MM.1S (cell line): ENCODE measurements at regions not wholly inside any gene's neighbourhood (a gene's known extent, or its start where the extent isn't known, plus 50 kb on each side); places are given as distances from the start of the nearest gene placed in this dataset.

Experiments
- DNase-seq: peaks from one replicate; pipeline ENCODE4 v3.0.0-alpha.2; 2015
- H2AFZ ChIP-seq: fragments of 300-600 bp; sonication (generic); 2 replicates; pipeline ENCODE4 v1.6.0; 2016; ENCODE audit warnings: antibody characterized with exemption, low read length
- H3F3A ChIP-seq: fragments of 300-600 bp; sonication (generic); 2 replicates; pipeline ENCODE4 v1.6.1; 2016; ENCODE audit warnings: mild to moderate bottlenecking, antibody characterized with exemption, low read length, moderate library complexity, mixed read lengths; ENCODE audit not compliant: insufficient read depth
- H3K27ac ChIP-seq: fragments of 300-600 bp; sonication (generic); 2 replicates; pipeline ENCODE4 v1.5.1; 2016; ENCODE audit warnings: mild to moderate bottlenecking, low read length
- H3K27me3 ChIP-seq: fragments of 300-600 bp; sonication (generic); replicated peaks from 2 replicates; pipeline ENCODE4 v1.6.0; 2016; ENCODE audit warnings: low read length; ENCODE audit not compliant: insufficient read depth
- H3K36me3 ChIP-seq: fragments of 300-600 bp; sonication (generic); replicated peaks from 2 replicates; pipeline ENCODE4 v1.6.1; 2016; ENCODE audit warnings: mild to moderate bottlenecking, low read length, mixed read lengths; ENCODE audit not compliant: insufficient read depth
- H3K4me1 ChIP-seq: fragments of 300-600 bp; sonication (generic); 2 replicates; pipeline ENCODE4 v1.6.1; 2016; ENCODE audit warnings: low read length, mixed read lengths
- H3K4me2 ChIP-seq: fragments of 300-600 bp; sonication (generic); 2 replicates; pipeline ENCODE4 v1.6.0; 2016; ENCODE audit warnings: low read depth, low read length
- H3K4me3 ChIP-seq: fragments of 300-600 bp; sonication (generic); 2 replicates; pipeline ENCODE4 v1.5.1; 2016; ENCODE audit warnings: low read length, mixed read lengths
- H3K79me2 ChIP-seq: fragments of 300-600 bp; sonication (generic); 2 replicates; pipeline ENCODE4 v1.6.1; 2016; ENCODE audit warnings: mixed run types, low read length, mixed read lengths
- H3K9ac ChIP-seq: fragments of 300-600 bp; sonication (generic); 2 replicates; pipeline ENCODE4 v1.6.1; 2016; ENCODE audit warnings: low read length, mixed read lengths
- H3K9me2 ChIP-seq: fragments of 300-600 bp; sonication (generic); replicated peaks from 2 replicates; pipeline ENCODE4 v1.6.1; 2016; ENCODE audit warnings: mild to moderate bottlenecking, low read length, mixed read lengths; ENCODE audit not compliant: insufficient read depth
- H3K9me3 ChIP-seq: fragments of 300-600 bp; sonication (generic); replicated peaks from 2 replicates; pipeline ENCODE4 v1.6.1; 2016; ENCODE audit warnings: mild to moderate bottlenecking, low read length, mixed read lengths; ENCODE audit not compliant: insufficient read depth
- H4K20me1 ChIP-seq: fragments of 300-600 bp; sonication (generic); 2 replicates; pipeline ENCODE4 v1.6.1; 2016; ENCODE audit warnings: mild to moderate bottlenecking, low read length, moderate library complexity, mixed read lengths; ENCODE audit not compliant: insufficient read depth
- CTCF ChIP-seq: fragments of 300-600 bp; sonication (generic); IDR thresholded peaks from 2 replicates; pipeline ENCODE4 v1.5.1; 2016; ENCODE audit warnings: antibody characterized with exemption, low read length, mixed read lengths
- EZH2 ChIP-seq: fragments of 300-600 bp; sonication (generic); optimal IDR thresholded peaks from 2 replicates; pipeline ENCODE3; 2017; ENCODE audit warnings: low read depth, mild to moderate bottlenecking, antibody characterized with exemption, low read length, mixed read lengths
- EZH2phosphoT487 ChIP-seq: fragments of 300-600 bp; sonication (generic); IDR thresholded peaks from 2 replicates; pipeline ENCODE4 v1.6.1; 2018; ENCODE audit warnings: antibody characterized with exemption, low read length

DNA sequence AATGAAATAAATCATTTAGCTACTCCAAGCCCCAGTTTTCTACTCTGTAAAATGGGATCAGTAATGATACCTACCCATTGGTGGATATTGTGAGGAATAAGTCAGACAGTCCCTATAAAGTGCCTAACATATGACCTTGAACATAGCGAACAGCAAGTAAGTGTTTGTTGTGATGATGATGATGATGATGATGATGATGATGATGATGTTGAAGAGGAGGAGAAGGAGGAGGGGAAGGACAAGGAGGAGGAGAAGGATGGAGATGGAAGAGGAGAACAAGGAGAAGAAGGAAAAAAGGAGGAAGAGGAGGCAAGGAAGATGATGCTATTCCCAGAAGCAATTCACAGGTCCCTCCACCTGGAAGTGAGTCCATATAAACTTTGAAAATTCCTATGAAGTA is 264.3 kb downstream of the MAFB start:
- no peaks in the 10 kb centered on the region for H3K9me2 ChIP-seq
- no peaks in the 10 kb centered on the region for H3K4me1 ChIP-seq
- no peaks in the 10 kb centered on the region for H3K9me3 ChIP-seq

GRCh38 chr20:40422656-40423055 is 266.4 kb downstream of the MAFB start:
- Histone ChIP-seq H4K20me1 (no peaks in the 10 kb centered on the region), H3F3A (no peaks in the 10 kb centered on the region), H3K4me1 (no peaks in the 10 kb centered on the region), H3K4me3 (no peak overlapping the region), H3K79me2 (no peaks in the 10 kb centered on the region), H3K9ac (no peak overlapping the region), H2AFZ (no peak overlapping the region), H3K36me3 (no peaks in the 10 kb centered on the region), H3K27me3 (no peaks in the 10 kb centered on the region), H3K9me2 (no peaks in the 10 kb centered on the region), H3K4me2 (no peak overlapping the region), H3K9me3 (no peaks in the 10 kb centered on the region), H3K27ac (no peak overlapping the region)
- TF ChIP-seq EZH2 (no peak), EZH2phosphoT487 (no peak), CTCF (no peak)
- DNase-seq, result no peak

More for the DNA sequence above, 264.3 kb downstream of the MAFB start:
- Histone ChIP-seq H3K36me3 (no peaks in the 10 kb centered on the region), H3K79me2 (no peaks in the 10 kb centered on the region), H3K4me2 (no peak overlapping the region), H3K9ac (no peak overlapping the region), H4K20me1 (no peaks in the 10 kb centered on the region), H3K27ac (no peak overlapping the region), H3K27me3 (no peaks in the 10 kb centered on the region), H3K4me3 (no peak overlapping the region), H3F3A (no peaks in the 10 kb centered on the region), H2AFZ (no peak overlapping the region)
- no peak for DNase-seq
- TF ChIP-seq EZH2 (no peak), EZH2phosphoT487 (no peak), CTCF (no peak)

GRCh38 chr20:40416274-40416673 is 272.8 kb downstream of the MAFB start:
- H3K4me2 ChIP-seq, result no peak overlapping the region
- H3K27me3 ChIP-seq, result no peaks in the 10 kb centered on the region
- H3K4me1 ChIP-seq, result no peaks in the 10 kb centered on the region
- no peak overlapping the region for H3K27ac ChIP-seq
- H3K9me2 ChIP-seq, result no peaks in the 10 kb centered on the region
- H3K36me3 ChIP-seq, result no peaks in the 10 kb centered on the region
- H3K79me2 ChIP-seq, result no peaks in the 10 kb centered on the region
- TF ChIP-seq EZH2 (no peak), EZH2phosphoT487 (no peak), CTCF (no peak)
- no peaks in the 10 kb centered on the region for H3K9me3 ChIP-seq
- H3F3A ChIP-seq, result no peaks in the 10 kb centered on the region
- H4K20me1 ChIP-seq, result no peaks in the 10 kb centered on the region
- no peak overlapping the region for H3K4me3 ChIP-seq
- H3K9ac ChIP-seq, result no peak overlapping the region
- no peak overlapping the region for H2AFZ ChIP-seq
- no peak for DNase-seq
